GM12891 (cell line): ENCODE measurements at regions not wholly inside any gene's neighbourhood (a gene's known extent, or its start where the extent isn't known, plus 50 kb on each side); places are given as distances from the start of the nearest gene placed in this dataset.
"Not testable (repeated sequence)": the region's sequence is repeated elsewhere in the genome, so short reads cannot be mapped to it uniquely, and the experiment has no call there.

Experiments used
- POLR2A ChIP-seq: IDR thresholded peaks from 2 replicates; pipeline ENCODE4 v1.6.1; 2011; ENCODE audit warnings: low read depth, low read length, control low read depth
- POLR2AphosphoS5 ChIP-seq: IDR thresholded peaks from 2 replicates; pipeline ENCODE4 v1.6.1; 2011; ENCODE audit warnings: low read depth, low read length, control low read depth
- POU2F2 ChIP-seq: IDR thresholded peaks from 2 replicates; pipeline ENCODE4 v1.6.1; 2011; ENCODE audit warnings: low read depth, mild to moderate bottlenecking, control low read depth, low read length, moderate library complexity
- SPI1 ChIP-seq: IDR thresholded peaks from 2 replicates; pipeline ENCODE4 v1.6.1; 2011; ENCODE audit warnings: low read depth, low read length, control low read depth
- TAF1 ChIP-seq: IDR thresholded peaks from 2 replicates; pipeline ENCODE4 v1.6.1; 2011; ENCODE audit warnings: low read depth, low read length, control low read depth

DNA sequence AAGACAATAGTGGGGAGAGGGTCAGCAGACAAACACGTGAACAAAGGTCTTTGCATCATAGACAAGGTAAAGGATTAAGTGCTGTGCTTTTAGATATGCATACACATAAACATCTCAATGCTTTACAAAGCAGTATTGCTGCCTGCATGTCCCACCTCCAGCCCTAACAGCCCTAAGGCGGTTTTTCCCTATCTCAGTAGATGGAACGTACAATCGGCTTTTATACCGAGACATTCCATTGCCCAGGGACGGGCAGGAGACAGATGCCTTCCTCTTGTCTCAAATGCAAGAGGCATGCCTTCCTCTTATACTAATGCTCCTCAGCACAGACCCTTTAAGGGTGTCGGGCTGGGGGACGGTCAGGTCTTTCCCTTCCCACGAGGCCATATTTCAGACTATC is 124.0 kb upstream of the PRR20G start:
- TF ChIP-seq POLR2AphosphoS5, POLR2A, TAF1, SPI1, POU2F2: not testable (repeated sequence)
